HepG2 (cell line): ENCODE measurements at regions not wholly inside any gene's neighbourhood (a gene's known extent, or its start where the extent isn't known, plus 50 kb on each side); places are given as distances from the start of the nearest gene placed in this dataset.

Experiments used
- ATAC-seq: fragments of 200-7000 bp; cut with Tn5 transposase; 3 replicates; pipeline ENCODE4 v1.9.1; 2020; ENCODE audit warnings: mild to moderate bottlenecking, moderate library complexity
- BruUV-seq: library from RNA; stranded (reverse); fragments of 400-500 nt; replicated peaks from 2 replicates; lab custom pipeline; 2021; lab: Mats Ljungman, UMichigan
- CTCF ChIA-PET: fragments of 300-600 bp; formaldehyde crosslinking; extraction: SDS; loops from one replicate; lab custom pipeline; 2021; ENCODE audit warnings: low total read pairs, inconsistent platforms, low intra/inter-chr PET ratio; lab: Yijun Ruan, JAX
- POLR2A ChIA-PET: fragments of 350-600 bp; sonication (Branson Sonifier 250); formaldehyde crosslinking; loops from one replicate; lab custom pipeline; 2020; ENCODE audit warnings: antibody characterized with exemption, inconsistent platforms; lab: Yijun Ruan, JAX
- DNase-seq: peaks from one replicate; pipeline ENCODE4 v3.0.0-alpha.2; 2015; ENCODE audit warnings: low spot score
- FAIRE-seq: peaks from 3 replicates; lab custom pipeline; 2011; peaks lifted over from hg19 to GRCh38; lab: Jason Lieb, UNC
- H2AFZ ChIP-seq: one replicate; pipeline ENCODE4 v1.6.1; 2011; ENCODE audit warnings: low read length, inconsistent platforms
- H3K27ac ChIP-seq: fragments of 300-600 bp; 3 replicates; pipeline ENCODE4 v1.8.0; 2011; ENCODE audit warnings: mixed run types, mild to moderate bottlenecking, mixed read lengths, low read length, inconsistent platforms; ENCODE audit not compliant: insufficient read depth; ENCODE audit errors: extremely low read length
- H3K27me3 ChIP-seq, 2 experiments: fragments of 200-600 bp in 1 of 2; 2 replicates in 1 of 2; 3 replicates in 1 of 2; pipeline versions ENCODE4 v1.6.0 to v1.8.0; 2011; ENCODE audit warnings: low read length in 2 of 2, mild to moderate bottlenecking in 2 of 2, moderate library complexity in 2 of 2, inconsistent platforms in 1 of 2; ENCODE audit not compliant: insufficient read depth in 2 of 2, control insufficient read depth in 1 of 2
- H3K36me3 ChIP-seq, 2 experiments: fragments of 200-600 bp in 1 of 2; replicated peaks in 1 of 2; 2 replicates in 1 of 2; 3 replicates in 1 of 2; pipeline versions ENCODE4 v1.5.1 to v1.8.0; 2011; ENCODE audit warnings: low read length in 2 of 2, inconsistent platforms in 1 of 2; ENCODE audit not compliant: insufficient read depth in 2 of 2, control insufficient read depth in 1 of 2
- H3K4me1 ChIP-seq: 2 replicates; pipeline ENCODE4 v1.5.1; 2012; ENCODE audit warnings: low read length, inconsistent platforms; ENCODE audit not compliant: insufficient read depth
- H3K4me2 ChIP-seq: 2 replicates; pipeline ENCODE4 v1.6.0; 2011; ENCODE audit warnings: low read depth, low read length, inconsistent platforms
- H3K4me3 ChIP-seq, 3 experiments: fragments of 200-600 bp in 1 of 3; sonication (generic), shearing (Covaris generic) in 1 of 3; replicated peaks in 1 of 3; 2 replicates each; pipeline ENCODE4 v1.5.1; 2011 to 2016; ENCODE audit warnings: low read length in 3 of 3, inconsistent platforms in 2 of 3, low read depth in 2 of 3, mild to moderate bottlenecking in 2 of 3, control low read depth in 1 of 3, mixed read lengths in 1 of 3; ENCODE audit not compliant: insufficient read depth in 1 of 3
- H3K79me2 ChIP-seq: one replicate; pipeline ENCODE4 v1.6.1; 2011; ENCODE audit warnings: low read length, inconsistent platforms; ENCODE audit not compliant: insufficient read depth
- H3K9ac ChIP-seq: 2 replicates; pipeline ENCODE4 v1.6.0; 2011; ENCODE audit warnings: mild to moderate bottlenecking, low read depth, low read length, inconsistent platforms; ENCODE audit not compliant: insufficient read depth
- H3K9me3 ChIP-seq: 2 replicates; pipeline ENCODE4 v1.5.1; 2012; ENCODE audit warnings: mild to moderate bottlenecking, low read length
- H4K20me1 ChIP-seq: 2 replicates; pipeline ENCODE4 v1.6.0; 2011; ENCODE audit warnings: inconsistent platforms, mild to moderate bottlenecking, low read length, moderate library complexity; ENCODE audit not compliant: insufficient read depth
- ETV6 ChIP-seq: sonication (generic); formaldehyde crosslinking; conservative IDR thresholded peaks from 2 replicates; pipeline ENCODE4 v1.4.0; 2020; ENCODE audit warnings: missing genetic modification reagents
- KDM4B ChIP-seq: sonication (generic); formaldehyde crosslinking; IDR thresholded peaks from 2 replicates; pipeline ENCODE4 v1.4.0; 2020; ENCODE audit warnings: missing genetic modification reagents
- ONECUT2 ChIP-seq: sonication (generic); formaldehyde crosslinking; IDR thresholded peaks from 2 replicates; pipeline ENCODE4 v1.4.0; 2020; ENCODE audit warnings: missing genetic modification reagents
- SMAD1 ChIP-seq: sonication (generic); formaldehyde crosslinking; IDR thresholded peaks from 2 replicates; pipeline ENCODE4 v1.4.0; 2020; ENCODE audit warnings: missing genetic modification reagents, low read depth, mild to moderate bottlenecking, borderline replicate concordance
- ZNF580 ChIP-seq: IDR thresholded peaks from 2 replicates; pipeline ENCODE4 v1.6.1; 2016; ENCODE audit warnings: low read depth, borderline replicate concordance
- ZUFSP ChIP-seq: sonication (generic); formaldehyde crosslinking; IDR thresholded peaks from 2 replicates; pipeline ENCODE4 v1.9.0; 2021; ENCODE audit warnings: missing genetic modification reagents, mild to moderate bottlenecking, borderline replicate concordance
- WGBS: methylation state at CpG from one replicate; pipeline ENCODE4 v1.1.6; 2017; ENCODE audit warnings: low lambda C conversion rate; 5-methylcytosine and 5-hydroxymethylcytosine counted together
- in situ Hi-C: cut with HindIII; loops from 2 replicates; pipeline ENCODE4 v1.10.0; 2017; ENCODE audit warnings: low pct_unique_long_range_greater_than_20kb; ENCODE audit not compliant: extremely low pct_ligation_motif_present
- intact Hi-C: fragments of 100-400 bp; cut with micrococcal nuclease; formaldehyde crosslinking; loops from one replicate; pipeline ENCODE4 v1.10.0; 2022; ENCODE audit not compliant: unreplicated experiment

- H3K27me3 ChIP-seq, result no peaks in the 10 kb centered on the region
Measured at GRCh38 chr3:145752576-145752975, 408.4 kb downstream of the PLOD2 start.

More at GRCh38 chr3:145752576-145752975, 408.4 kb downstream of the PLOD2 start:
- POLR2A ChIA-PET, result no interaction called here
- no peaks in the 10 kb centered on the region for H3K79me2 ChIP-seq
- no peaks in the 10 kb centered on the region for H3K36me3 ChIP-seq
- no TSS peak for BruUV-seq
- intact Hi-C loops (no loop called here), in situ Hi-C loops (loop anchor here (25.0 kb wide), 1 partner anchor 1065 kb away; no protein-coding TSS in a partner anchor)
- TF ChIP-seq ZUFSP (CRISPR knock-in tag), result no peak
- TF ChIP-seq ONECUT2 (CRISPR knock-in tag), result no peak
- TF ChIP-seq SMAD1 (CRISPR knock-in tag), result no peak
- no peak for TF ChIP-seq ETV6 (CRISPR knock-in tag)
- TF ChIP-seq ZNF580 (CRISPR knock-in tag), result no peak
- TF ChIP-seq KDM4B (CRISPR knock-in tag), result no peak
- WGBS, result 0% methylated on average over 1 of the region's 1 CpG
- H2AFZ ChIP-seq, result no peak overlapping the region
- no peak overlapping the region for H3K27ac ChIP-seq
- no peak overlapping the region for H3K4me2 ChIP-seq
- ATAC-seq (no peak), FAIRE-seq (no peak), DNase-seq (no peak)
- CTCF ChIA-PET, result no interaction called here
- no peaks in the 10 kb centered on the region for H3K9me3 ChIP-seq
- no peak overlapping the region for H3K4me3 ChIP-seq
- H4K20me1 ChIP-seq, result no peaks in the 10 kb centered on the region
- no peak overlapping the region for H3K9ac ChIP-seq
- H3K4me1 ChIP-seq, result no peaks in the 10 kb centered on the region
